AG04450 (cell line): ENCODE measurements at regions not wholly inside any gene's neighbourhood (a gene's known extent, or its start where the extent isn't known, plus 50 kb on each side); places are given as distances from the start of the nearest gene placed in this dataset.

Experiments used
- CTCF ChIA-PET: fragments of 300-600, 350-600 bp; formaldehyde crosslinking; extraction: SDS; loops from one replicate; lab custom pipeline; 2022; ENCODE audit warnings: antibody characterized with exemption, inconsistent platforms; lab: Charles Lee
- POLR2A ChIA-PET: fragments of 350-600 bp; formaldehyde crosslinking; extraction: SDS; loops from one replicate; lab custom pipeline; 2021; ENCODE audit warnings: antibody characterized with exemption, inconsistent platforms; lab: Yijun Ruan, JAX
- DNase-seq: peaks from one replicate; pipeline ENCODE4 v3.0.0-alpha.2; 2011; ENCODE audit warnings: low read depth, low spot score
- H3K27ac ChIP-seq: one replicate; pipeline ENCODE4 v1.5.1; 2012; ENCODE audit warnings: low read depth, low read length, control low read depth
- H3K27me3 ChIP-seq: one replicate; pipeline ENCODE4 v1.6.0; 2012; ENCODE audit warnings: low read length; ENCODE audit not compliant: control insufficient read depth, insufficient read depth
- H3K4me3 ChIP-seq: 2 replicates; pipeline ENCODE4 v1.5.1; 2011; ENCODE audit warnings: mild to moderate bottlenecking, low read depth, low read length, control low read depth
- H3K9me3 ChIP-seq: 2 replicates; pipeline ENCODE4 v1.5.1; 2012; ENCODE audit warnings: low read length; ENCODE audit not compliant: control insufficient read depth, insufficient read depth
- CTCF ChIP-seq: IDR thresholded peaks from 2 replicates; pipeline ENCODE4 v1.5.1; 2011; ENCODE audit warnings: low read depth, low read length, control low read depth, inconsistent platforms

DNA sequence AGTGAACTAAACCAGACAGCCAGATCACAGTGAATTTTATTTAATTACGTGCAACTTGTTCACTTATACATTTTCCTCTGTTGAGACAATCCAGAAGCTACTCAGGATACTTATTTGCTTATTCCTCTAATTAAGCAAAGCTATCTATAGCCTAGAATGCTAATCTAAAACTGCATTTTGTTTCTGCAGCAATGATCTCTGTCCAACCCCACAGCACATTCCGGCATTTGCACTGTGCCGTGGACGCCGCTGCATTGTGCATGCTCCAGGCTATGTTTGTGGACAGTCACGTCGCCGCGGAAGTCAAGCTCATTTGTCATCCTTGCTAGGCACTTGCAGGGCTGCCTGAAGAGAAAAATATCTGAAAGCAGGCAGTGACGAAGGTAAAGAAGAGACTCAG, 406.9 kb downstream of the RFC3 start:
- no peak for TF ChIP-seq CTCF
- no peak overlapping the region for H3K4me3 ChIP-seq
- no peak for DNase-seq
- no peaks in the 10 kb centered on the region for H3K27me3 ChIP-seq
- POLR2A ChIA-PET, result no interaction called here
- no peaks in the 10 kb centered on the region for H3K9me3 ChIP-seq
- H3K27ac ChIP-seq, result no peak overlapping the region
- CTCF ChIA-PET, result no interaction called here

DNA sequence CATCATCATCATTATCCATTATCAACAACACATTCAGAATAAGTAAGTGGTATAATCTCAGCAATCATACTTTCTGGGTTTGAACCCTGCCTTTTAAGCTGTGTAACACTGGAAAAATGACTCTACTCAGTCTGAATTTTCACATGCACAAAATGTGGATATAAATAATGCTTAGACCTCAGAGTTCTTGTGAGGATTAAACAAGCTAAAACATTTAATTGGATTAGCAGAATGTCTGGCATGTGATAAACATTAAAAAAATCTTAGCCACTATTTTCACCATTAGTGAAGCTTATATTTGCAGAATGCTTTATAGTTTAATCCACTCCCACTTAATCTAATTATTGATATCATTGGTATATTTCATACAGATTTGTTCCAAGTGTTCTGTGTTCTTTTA, 412.3 kb downstream of the RFC3 start:
- Histone ChIP-seq H3K4me3 (no peak overlapping the region), H3K27me3 (no peaks in the 10 kb centered on the region), H3K9me3 (no peaks in the 10 kb centered on the region), H3K27ac (no peak overlapping the region)
- ChIA-PET CTCF (no interaction called here), POLR2A (no interaction called here)
- no peak for TF ChIP-seq CTCF
- no peak for DNase-seq

DNA sequence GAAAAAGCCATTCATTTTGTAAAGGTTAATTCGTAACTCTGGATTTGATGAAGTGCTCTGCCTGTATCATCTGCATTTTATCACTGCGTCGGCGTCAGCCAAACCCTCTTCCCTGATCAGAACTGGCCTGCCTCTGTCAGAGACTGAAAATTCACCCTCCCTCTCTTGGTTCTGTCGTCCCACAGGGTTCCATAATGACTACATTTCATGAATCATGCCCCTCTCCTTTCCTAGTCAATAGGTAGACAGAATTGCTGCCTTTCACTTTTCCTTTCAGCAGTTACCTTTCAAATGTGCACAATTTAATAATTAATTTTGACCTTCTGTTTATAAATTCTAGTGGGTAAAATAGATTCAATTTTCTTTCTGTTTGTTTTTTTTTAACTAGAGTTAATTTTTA, 423.4 kb downstream of the RFC3 start:
- no peaks in the 10 kb centered on the region for H3K9me3 ChIP-seq
- H3K27me3 ChIP-seq, result no peaks in the 10 kb centered on the region
- POLR2A ChIA-PET, result no interaction called here
- DNase-seq, result no peak
- CTCF ChIA-PET, result no interaction called here
- no peak overlapping the region for H3K27ac ChIP-seq
- no peak for TF ChIP-seq CTCF
- no peak overlapping the region for H3K4me3 ChIP-seq

GRCh38 chr13:34243403-34243802, 425.5 kb downstream of the RFC3 start:
- Histone ChIP-seq H3K27me3 (no peaks in the 10 kb centered on the region), H3K4me3 (no peak overlapping the region), H3K9me3 (no peaks in the 10 kb centered on the region), H3K27ac (no peak overlapping the region)
- CTCF ChIA-PET, result no interaction called here
- POLR2A ChIA-PET, result no interaction called here
- no peak for DNase-seq
- TF ChIP-seq CTCF, result no peak

DNA sequence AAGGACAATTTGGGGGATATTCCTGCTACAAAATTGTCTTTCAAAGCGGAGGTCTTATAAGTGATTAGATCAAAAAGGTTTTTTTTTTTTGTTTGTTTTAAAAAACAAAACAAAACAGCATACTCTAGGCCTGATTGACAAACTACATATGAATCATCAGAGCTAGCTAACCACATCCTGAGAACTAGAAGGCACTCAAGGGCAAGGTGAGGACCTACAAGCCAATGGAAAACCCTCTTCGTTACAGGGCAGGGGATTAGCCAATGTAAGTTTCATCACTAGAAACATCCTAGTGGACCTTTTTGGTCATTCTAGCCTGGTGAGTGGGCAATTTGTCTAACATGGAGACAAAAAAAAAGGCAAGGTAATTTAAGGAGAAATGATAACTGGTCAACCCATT, 428.6 kb downstream of the RFC3 start:
- TF ChIP-seq CTCF, result no peak
- H3K27me3 ChIP-seq, result no peaks in the 10 kb centered on the region
- H3K9me3 ChIP-seq, result no peaks in the 10 kb centered on the region
- no peak overlapping the region for H3K4me3 ChIP-seq
- H3K27ac ChIP-seq, result no peak overlapping the region
- POLR2A ChIA-PET, result no interaction called here
- no peak for DNase-seq
- CTCF ChIA-PET, result no interaction called here
